H1 (cell line): ENCODE measurements at regions not wholly inside any gene's neighbourhood (a gene's known extent, or its start where the extent isn't known, plus 50 kb on each side); places are given as distances from the start of the nearest gene placed in this dataset.

Experiments
- CTCF ChIA-PET: fragments of 300-600 bp; sonication (Branson Sonifier 250); formaldehyde crosslinking; loops from one replicate; lab custom pipeline; 2021; ENCODE audit not compliant: partially characterized antibody; lab: Charles Lee
- POLR2A ChIA-PET: fragments of 300-600 bp; sonication (Branson Sonifier 250); formaldehyde crosslinking; loops from one replicate; lab custom pipeline; 2021; ENCODE audit warnings: inconsistent platforms; ENCODE audit not compliant: partially characterized antibody; lab: Charles Lee
- DNase-seq, 2 experiments: peaks; one replicate each; pipeline versions ENCODE4 v3.0.0 to v3.0.0-alpha.2; 2010 to 2022; ENCODE audit warnings: low spot score in 2 of 2, low read depth in 1 of 2, mixed read lengths in 1 of 2
- FAIRE-seq: peaks from 2 replicates; lab custom pipeline; 2011; peaks lifted over from hg19 to GRCh38; lab: Jason Lieb, UNC
- H2AFZ ChIP-seq: 2 replicates; pipeline ENCODE4 v1.8.1; 2012; ENCODE audit warnings: low read length, inconsistent platforms
- H2AK5ac ChIP-seq: 2 replicates; pipeline ENCODE4 v1.6.1; 2013; ENCODE audit warnings: low read depth, low read length
- H2BK120ac ChIP-seq: replicated peaks from 2 replicates; pipeline ENCODE3; 2013; ENCODE audit warnings: low read depth, low read length, inconsistent platforms
- H2BK12ac ChIP-seq: 2 replicates; pipeline ENCODE4 v1.6.1; 2013; ENCODE audit warnings: low read depth, low read length
- H2BK15ac ChIP-seq: 2 replicates; pipeline ENCODE4 v1.6.1; 2013; ENCODE audit warnings: low read length
- H2BK20ac ChIP-seq: 2 replicates; pipeline ENCODE4 v1.6.1; 2013; ENCODE audit warnings: low read length
- H2BK5ac ChIP-seq: 2 replicates; pipeline ENCODE4 v1.6.1; 2013; ENCODE audit warnings: low read depth, low read length
- H3K14ac ChIP-seq: 2 replicates; pipeline ENCODE4 v1.6.1; 2013; ENCODE audit warnings: inconsistent platforms; ENCODE audit not compliant: insufficient read length
- H3K18ac ChIP-seq: 2 replicates; pipeline ENCODE4 v1.6.1; 2013; ENCODE audit warnings: low read length; ENCODE audit errors: extremely low read depth
- H3K23ac ChIP-seq: 2 replicates; pipeline ENCODE4 v1.6.1; 2013; ENCODE audit warnings: inconsistent platforms; ENCODE audit not compliant: insufficient read length
- H3K23me2 ChIP-seq: 2 replicates; pipeline ENCODE4 v1.6.1; 2013; ENCODE audit warnings: low read depth, low read length
- H3K27ac ChIP-seq: 2 replicates; pipeline ENCODE4 v1.6.1; 2011; ENCODE audit warnings: low read depth, low read length, inconsistent platforms
- H3K27me3 ChIP-seq, 4 experiments: replicated peaks in 1 of 4; 1 replicate in 1 of 4; 2 replicates in 3 of 4; pipeline versions ENCODE4 v1.6.1 to v1.8.1; 2011 to 2013; ENCODE audit warnings: low read length in 3 of 4, mild to moderate bottlenecking in 3 of 4, inconsistent platforms in 2 of 4, mixed read lengths in 2 of 4, moderate library complexity in 1 of 4; ENCODE audit not compliant: control insufficient read depth in 3 of 4, insufficient read depth in 3 of 4; ENCODE audit errors: extremely low read depth in 1 of 4
- H3K36me3 ChIP-seq, 4 experiments: 2 replicates each; pipeline versions ENCODE4 v1.6.1 to v1.8.1; 2011 to 2013; ENCODE audit warnings: mild to moderate bottlenecking in 4 of 4, low read length in 3 of 4, moderate library complexity in 2 of 4, control low read depth in 1 of 4, inconsistent platforms in 1 of 4; ENCODE audit not compliant: insufficient read depth in 4 of 4, control insufficient read depth in 2 of 4
- H3K4ac ChIP-seq: replicated peaks from 2 replicates; pipeline ENCODE3; 2013; ENCODE audit warnings: low read length, low read depth, mixed read lengths, inconsistent platforms; ENCODE audit not compliant: insufficient read length
- H3K4me1 ChIP-seq, 4 experiments: replicated peaks in 1 of 4; 1 replicate in 1 of 4; 2 replicates in 3 of 4; pipeline versions ENCODE4 v1.6.1 to v1.8.1; 2011 to 2013; ENCODE audit warnings: low read length in 3 of 4, inconsistent platforms in 2 of 4, mixed read lengths in 1 of 4; ENCODE audit not compliant: insufficient read depth in 4 of 4, control insufficient read depth in 3 of 4
- H3K4me2 ChIP-seq, 2 experiments: 2 replicates each; pipeline versions ENCODE4 v1.6.1 to v1.8.1; 2011 to 2013; ENCODE audit warnings: low read depth in 2 of 2, low read length in 2 of 2, control low read depth in 1 of 2, inconsistent platforms in 1 of 2, mild to moderate bottlenecking in 1 of 2; ENCODE audit not compliant: insufficient read depth in 1 of 2
- H3K4me3 ChIP-seq, 4 experiments: fragments of 200-600, 300-600 bp in 1 of 4; sonication (generic), shearing (Covaris generic), sonication (Bioruptor Twin) in 1 of 4; 2 replicates each; pipeline versions ENCODE4 v1.5.1 to v1.8.1; 2011 to 2016; ENCODE audit warnings: low read length in 4 of 4, low read depth in 3 of 4, control low read depth in 2 of 4, inconsistent platforms in 2 of 4, mild to moderate bottlenecking in 2 of 4, mixed read lengths in 1 of 4, moderate library complexity in 1 of 4; ENCODE audit not compliant: insufficient read depth in 2 of 4; ENCODE audit errors: extremely low read depth in 1 of 4
- H3K56ac ChIP-seq: replicated peaks from 2 replicates; pipeline ENCODE3; 2013; ENCODE audit warnings: low read depth, mild to moderate bottlenecking, mixed read lengths, low read length, inconsistent platforms; ENCODE audit not compliant: insufficient read length
- H3K79me1 ChIP-seq: 2 replicates; pipeline ENCODE4 v1.6.1; 2013; ENCODE audit warnings: low read depth, low read length, control low read depth
- H3K79me2 ChIP-seq, 2 experiments: 2 replicates each; pipeline versions ENCODE4 v1.6.1 to v1.8.1; 2012 to 2013; ENCODE audit warnings: low read length in 2 of 2, mild to moderate bottlenecking in 2 of 2, inconsistent platforms in 1 of 2; ENCODE audit not compliant: insufficient read depth in 2 of 2, control insufficient read depth in 1 of 2
- H3K9ac ChIP-seq, 4 experiments: replicated peaks in 1 of 4; 1 replicate in 1 of 4; 2 replicates in 3 of 4; pipeline versions ENCODE4 v1.6.1 to v1.8.1; 2011 to 2013; ENCODE audit warnings: low read depth in 3 of 4, low read length in 3 of 4, control low read depth in 2 of 4, mild to moderate bottlenecking in 2 of 4, moderate library complexity in 2 of 4, inconsistent platforms in 1 of 4; ENCODE audit errors: extremely low read depth in 1 of 4
- H3K9me3 ChIP-seq, 2 experiments: 2 replicates each; pipeline versions ENCODE4 v1.6.1 to v1.8.1; 2012 to 2013; ENCODE audit warnings: mild to moderate bottlenecking in 2 of 2, moderate library complexity in 2 of 2, control low read depth in 1 of 2, inconsistent platforms in 1 of 2, low read depth in 1 of 2, low read length in 1 of 2, mixed read lengths in 1 of 2; ENCODE audit not compliant: insufficient read depth in 2 of 2
- H4K20me1 ChIP-seq, 2 experiments: replicated peaks in 1 of 2; 2 replicates each; pipeline versions ENCODE3 to v1.8.1; 2011 to 2013; ENCODE audit warnings: inconsistent platforms in 2 of 2, low read length in 2 of 2, mild to moderate bottlenecking in 1 of 2; ENCODE audit not compliant: insufficient read depth in 2 of 2, control insufficient read depth in 1 of 2
- H4K5ac ChIP-seq: 2 replicates; pipeline ENCODE4 v1.6.1; 2013; ENCODE audit warnings: low read length, low read depth, mixed read lengths, inconsistent platforms; ENCODE audit not compliant: insufficient read length
- H4K8ac ChIP-seq: 2 replicates; pipeline ENCODE4 v1.8.0; 2013; ENCODE audit warnings: mild to moderate bottlenecking, moderate library complexity, low read length, inconsistent platforms; ENCODE audit not compliant: insufficient read depth; ENCODE audit errors: extremely low read depth
- H4K91ac ChIP-seq: replicated peaks from 2 replicates; pipeline ENCODE3; 2013; ENCODE audit warnings: low read length, mixed read lengths, inconsistent platforms; ENCODE audit not compliant: insufficient read length
- HDAC2 ChIP-seq, 2 experiments: fragments of 300-600 bp in 1 of 2; sonication (generic) in 1 of 2; IDR thresholded peaks; 2 replicates each; pipeline ENCODE4 v1.6.1; 2011 to 2012; ENCODE audit warnings: low read depth in 2 of 2, low read length in 2 of 2, mild to moderate bottlenecking in 2 of 2, moderate library complexity in 2 of 2, borderline replicate concordance in 1 of 2, inconsistent platforms in 1 of 2
- KDM5A ChIP-seq: fragments of 200-600 bp; IDR thresholded peaks from 2 replicates; pipeline ENCODE4 v1.7.1; 2012; ENCODE audit warnings: mild to moderate bottlenecking, low read length, inconsistent platforms, mixed read lengths
- POLR2AphosphoS5 ChIP-seq: IDR thresholded peaks from 2 replicates; pipeline ENCODE4 v1.6.1; 2011; ENCODE audit warnings: low read depth, low read length
- SAP30 ChIP-seq: fragments of 300-600 bp; sonication (generic); IDR thresholded peaks from 2 replicates; pipeline ENCODE4 v1.7.1; 2012; ENCODE audit warnings: low read length, moderate library complexity, mild to moderate bottlenecking, inconsistent platforms; ENCODE audit not compliant: insufficient read depth, insufficient replicate concordance
- SIN3A ChIP-seq, 2 experiments: IDR thresholded peaks in 1 of 2; conservative IDR thresholded peaks in 1 of 2; 2 replicates each; pipeline ENCODE4 v1.6.1; 2011 to 2012; ENCODE audit warnings: low read length in 2 of 2, improper control_type of control experiment in 1 of 2, low read depth in 1 of 2, mild to moderate bottlenecking in 1 of 2
- TAF7 ChIP-seq: optimal IDR thresholded peaks from 2 replicates; pipeline ENCODE3; 2011; ENCODE audit warnings: low read depth, mild to moderate bottlenecking, inconsistent platforms, low read length, moderate library complexity, borderline replicate concordance
- WGBS, 2 experiments: shearing (Covaris generic) in 1 of 2; methylation state at CpG; one replicate each; pipeline versions ENCODE4 v1.1.6 to v1.1.7; 2013 to 2015; ENCODE audit warnings: low lambda C conversion rate in 2 of 2, mixed read lengths in 2 of 2, inconsistent platforms in 1 of 2, low coverage in 1 of 2, missing lambda C conversion rate in 1 of 2; ENCODE audit not compliant: insufficient replicate concordance in 2 of 2, insufficient coverage in 1 of 2, insufficient read length in 1 of 2; ENCODE audit errors: extremely low coverage in 1 of 2, missing lambda C conversion rate in 1 of 2; 5-methylcytosine and 5-hydroxymethylcytosine counted together
- TF ChIP-seq, protein P1 (sequence below): IDR thresholded peaks from 2 replicates; pipeline ENCODE4 v1.6.1; 2011; ENCODE audit warnings: low read depth, mild to moderate bottlenecking, low read length; ENCODE audit not compliant: insufficient read depth
- TF ChIP-seq, protein P2 (sequence below): IDR thresholded peaks from 2 replicates; pipeline ENCODE4 v1.6.1; 2011; ENCODE audit warnings: low read length, improper control_type of control experiment

DNA sequence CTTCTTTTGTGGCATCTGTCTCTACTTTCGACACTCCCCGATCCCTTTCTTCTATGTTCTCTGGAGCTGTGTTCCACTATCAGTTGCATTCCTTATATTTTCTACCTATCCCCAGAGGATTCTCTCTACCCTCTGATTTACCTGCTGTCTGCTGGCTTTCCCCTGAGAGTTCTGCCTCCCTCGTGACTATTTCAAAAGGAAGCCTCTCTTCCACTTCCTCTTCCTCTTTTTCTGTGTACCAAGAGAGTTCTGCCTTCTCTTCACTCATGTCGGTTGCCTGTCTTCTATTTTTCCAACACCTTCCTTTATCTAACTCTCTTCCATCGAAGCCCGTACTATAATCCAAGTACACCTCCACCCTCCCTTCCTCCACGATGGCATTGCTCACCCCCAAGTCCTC lies 631.7 kb downstream of the SMARCA1 start:
- Histone ChIP-seq H3K36me3 (no peaks in the 10 kb centered on the region), H2AK5ac (no peak overlapping the region), H2BK5ac (no peak overlapping the region), H2BK15ac (no peak overlapping the region), H4K91ac (no peak overlapping the region), H2BK20ac (no peak overlapping the region), H2BK12ac (no peak overlapping the region), H3K79me2 (no peaks in the 10 kb centered on the region), H2AFZ (no peak overlapping the region), H4K8ac (no peak overlapping the region), H3K4me1 (no peaks in the 10 kb centered on the region), H3K23me2 (no peaks in the 10 kb centered on the region), H3K9ac (no peak overlapping the region), H3K4ac (no peak overlapping the region), H4K20me1 (no peaks in the 10 kb centered on the region), H3K56ac (no peak overlapping the region), H4K5ac (no peak overlapping the region), H3K18ac (no peak overlapping the region), H3K4me3 (no peak overlapping the region), H3K14ac (no peak overlapping the region), H3K23ac (no peak overlapping the region), H3K9me3 (no peaks in the 10 kb centered on the region), H2BK120ac (no peak overlapping the region), H3K27ac (no peak overlapping the region), H3K27me3 (no peaks in the 10 kb centered on the region), H3K4me2 (no peak overlapping the region), H3K79me1 (no peaks in the 10 kb centered on the region)
- no peak for FAIRE-seq
- ChIA-PET CTCF (interaction anchor here (1.3 kb wide), 1 partner anchor 24 kb away, joined by 5 read pairs; no protein-coding TSS in a partner anchor), POLR2A (no interaction called here)
- no peak for DNase-seq
- 93% methylated on average over 6 of the region's 7 CpGs; no CpG with 5 or more reads in 1 of the 2 experiments for whole genome bisulfite sequencing, 2 experiments
- TF ChIP-seq, protein P1, sequence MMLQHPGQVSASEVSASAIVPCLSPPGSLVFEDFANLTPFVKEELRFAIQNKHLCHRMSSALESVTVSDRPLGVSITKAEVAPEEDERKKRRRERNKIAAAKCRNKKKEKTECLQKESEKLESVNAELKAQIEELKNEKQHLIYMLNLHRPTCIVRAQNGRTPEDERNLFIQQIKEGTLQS: no peak
- no peak for TF ChIP-seq SAP30
- no peak for TF ChIP-seq SIN3A (conservative IDR thresholded peaks at IDR 0.05 in 1 of 2, IDR thresholded peaks at IDR 0.05 in 1 of 2; ENCODE audit: low read depth in 1 of 2, low read length in 2 of 2)
- TF ChIP-seq, protein P2, sequence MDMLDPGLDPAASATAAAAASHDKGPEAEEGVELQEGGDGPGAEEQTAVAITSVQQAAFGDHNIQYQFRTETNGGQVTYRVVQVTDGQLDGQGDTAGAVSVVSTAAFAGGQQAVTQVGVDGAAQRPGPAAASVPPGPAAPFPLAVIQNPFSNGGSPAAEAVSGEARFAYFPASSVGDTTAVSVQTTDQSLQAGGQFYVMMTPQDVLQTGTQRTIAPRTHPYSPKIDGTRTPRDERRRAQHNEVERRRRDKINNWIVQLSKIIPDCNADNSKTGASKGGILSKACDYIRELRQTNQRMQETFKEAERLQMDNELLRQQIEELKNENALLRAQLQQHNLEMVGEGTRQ: no peak
- no peak for TF ChIP-seq KDM5A
- TF ChIP-seq TAF7: no peak
- TF ChIP-seq HDAC2 (IDR thresholded peaks at IDR 0.05; ENCODE audit: borderline replicate concordance in 1 of 2, low read depth in 2 of 2, low read length in 2 of 2): no peak
- no peak for TF ChIP-seq POLR2AphosphoS5
